Endothelial cell of umbilical vein (primary cell): ENCODE measurements at regions not wholly inside any gene's neighbourhood (a gene's known extent, or its start where the extent isn't known, plus 50 kb on each side); places are given as distances from the start of the nearest gene placed in this dataset.
A peak's percentile ranks its signal among the peaks of the same experiment; 100 is the strongest.

Experiments
- BruUV-seq: library from RNA; stranded (reverse); fragments of 400-500 nt; replicated peaks from 2 replicates; lab custom pipeline; 2021; lab: Mats Ljungman, UMichigan
- CTCF ChIA-PET: fragments of 300-600, 350-600 bp; sonication (Branson Sonifier 250); formaldehyde crosslinking; loops from one replicate; lab custom pipeline; 2021; ENCODE audit warnings: antibody characterized with exemption, inconsistent platforms; lab: Charles Lee
- POLR2A ChIA-PET: fragments of 300-600, 350-600 bp; sonication (Branson Sonifier 250); formaldehyde crosslinking; loops from one replicate; lab custom pipeline; 2021; ENCODE audit warnings: antibody characterized with exemption, inconsistent platforms; lab: Charles Lee
- DNase-seq: peaks from one replicate; pipeline ENCODE4 v3.0.0-alpha.2; 2011; ENCODE audit warnings: low read depth, low spot score
- FAIRE-seq: peaks from 2 replicates; lab custom pipeline; 2011; peaks lifted over from hg19 to GRCh38; lab: Jason Lieb, UNC
- H2AFZ ChIP-seq: 2 replicates; pipeline ENCODE4 v1.6.0; 2012; ENCODE audit warnings: low read depth, low read length, control low read depth, inconsistent platforms
- H3K27ac ChIP-seq: 2 replicates; pipeline ENCODE4 v1.5.1; 2011; ENCODE audit warnings: low read depth, mild to moderate bottlenecking, control low read depth, low read length, moderate library complexity; ENCODE audit not compliant: insufficient read depth
- H3K27me3 ChIP-seq, 2 experiments: 2 replicates each; pipeline versions ENCODE4 v1.6.0 to v1.6.1; 2011; ENCODE audit warnings: low read length in 2 of 2, mixed read lengths in 1 of 2; ENCODE audit not compliant: control insufficient read depth in 2 of 2, insufficient read depth in 2 of 2
- H3K36me3 ChIP-seq, 2 experiments: 2 replicates in 1 of 2; 3 replicates in 1 of 2; pipeline ENCODE4 v1.5.1; 2011; ENCODE audit warnings: low read length in 2 of 2, mild to moderate bottlenecking in 1 of 2, moderate library complexity in 1 of 2; ENCODE audit not compliant: control insufficient read depth in 2 of 2, insufficient read depth in 2 of 2; ENCODE audit errors: extremely low read depth in 1 of 2
- H3K4me1 ChIP-seq: 3 replicates; pipeline ENCODE4 v1.5.1; 2011; ENCODE audit warnings: mild to moderate bottlenecking, low read length; ENCODE audit not compliant: control insufficient read depth, insufficient read depth; ENCODE audit errors: extremely low read depth
- H3K4me2 ChIP-seq: 2 replicates; pipeline ENCODE4 v1.6.1; 2011; ENCODE audit warnings: low read length, control low read depth, mixed read lengths; ENCODE audit not compliant: insufficient read depth
- H3K4me3 ChIP-seq, 3 experiments: fragments of 200-600 bp in 1 of 3; sonication (generic), shearing (Covaris generic) in 1 of 3; replicated peaks in 1 of 3; 2 replicates each; pipeline ENCODE4 v1.5.1; 2011 to 2016; ENCODE audit warnings: control low read depth in 3 of 3, low read length in 3 of 3, mild to moderate bottlenecking in 2 of 3, inconsistent platforms in 1 of 3, low read depth in 1 of 3, moderate library complexity in 1 of 3; ENCODE audit not compliant: insufficient read depth in 1 of 3
- H3K79me2 ChIP-seq: 2 replicates; pipeline ENCODE4 v1.6.0; 2012; ENCODE audit warnings: low read length, inconsistent platforms; ENCODE audit not compliant: control insufficient read depth, insufficient read depth
- H3K9ac ChIP-seq: replicated peaks from 2 replicates; pipeline ENCODE3; 2011; ENCODE audit warnings: low read length, control low read depth; ENCODE audit not compliant: insufficient read depth; ENCODE audit errors: extremely low read depth
- H3K9me1 ChIP-seq: replicated peaks from 3 replicates; pipeline ENCODE4 v1.6.0; 2011; ENCODE audit warnings: mild to moderate bottlenecking, low read length; ENCODE audit not compliant: control insufficient read depth, insufficient read depth; ENCODE audit errors: extremely low read depth
- H3K9me3 ChIP-seq: replicated peaks from 2 replicates; pipeline ENCODE4 v1.5.1; 2012; ENCODE audit warnings: low read length, inconsistent platforms; ENCODE audit not compliant: control insufficient read depth, insufficient read depth
- H4K20me1 ChIP-seq: replicated peaks from 2 replicates; pipeline ENCODE3; 2011; ENCODE audit warnings: mild to moderate bottlenecking, low read length; ENCODE audit not compliant: control insufficient read depth, insufficient read depth; ENCODE audit errors: extremely low read depth
- FOS ChIP-seq: IDR thresholded peaks from 2 replicates; pipeline ENCODE4 v1.6.1; 2011; ENCODE audit warnings: mild to moderate bottlenecking, low read length, moderate library complexity, borderline replicate concordance; ENCODE audit not compliant: insufficient read depth
- dilution Hi-C: fragments of 300-500 bp; cut with MboI; formaldehyde crosslinking; loops from one replicate; pipeline ENCODE4 v1.15.0; 2019; ENCODE audit warnings: low sequenced_read_pairs; ENCODE audit not compliant: extremely low pct_ligation_motif_present
- intact Hi-C: fragments of 100-400 bp; cut with micrococcal nuclease; formaldehyde crosslinking; loops from one replicate; pipeline ENCODE4 v1.10.0; 2022
- TF ChIP-seq, protein P1 (sequence below), 2 donors: IDR thresholded peaks; 1 replicate in 1 of 2; 2 replicates in 1 of 2; pipeline ENCODE4 v1.5.1; 2011; ENCODE audit warnings: low read length in 2 of 2, mild to moderate bottlenecking in 2 of 2, moderate library complexity in 2 of 2, control low read depth in 1 of 2, inconsistent platforms in 1 of 2, low read depth in 1 of 2; ENCODE audit not compliant: insufficient read depth in 1 of 2; ENCODE audit errors: extremely low read depth in 1 of 2
- TF ChIP-seq, protein P2 (sequence below): IDR thresholded peaks from 2 replicates; pipeline ENCODE4 v1.6.1; 2011; ENCODE audit not compliant: insufficient read depth, insufficient read length

DNA sequence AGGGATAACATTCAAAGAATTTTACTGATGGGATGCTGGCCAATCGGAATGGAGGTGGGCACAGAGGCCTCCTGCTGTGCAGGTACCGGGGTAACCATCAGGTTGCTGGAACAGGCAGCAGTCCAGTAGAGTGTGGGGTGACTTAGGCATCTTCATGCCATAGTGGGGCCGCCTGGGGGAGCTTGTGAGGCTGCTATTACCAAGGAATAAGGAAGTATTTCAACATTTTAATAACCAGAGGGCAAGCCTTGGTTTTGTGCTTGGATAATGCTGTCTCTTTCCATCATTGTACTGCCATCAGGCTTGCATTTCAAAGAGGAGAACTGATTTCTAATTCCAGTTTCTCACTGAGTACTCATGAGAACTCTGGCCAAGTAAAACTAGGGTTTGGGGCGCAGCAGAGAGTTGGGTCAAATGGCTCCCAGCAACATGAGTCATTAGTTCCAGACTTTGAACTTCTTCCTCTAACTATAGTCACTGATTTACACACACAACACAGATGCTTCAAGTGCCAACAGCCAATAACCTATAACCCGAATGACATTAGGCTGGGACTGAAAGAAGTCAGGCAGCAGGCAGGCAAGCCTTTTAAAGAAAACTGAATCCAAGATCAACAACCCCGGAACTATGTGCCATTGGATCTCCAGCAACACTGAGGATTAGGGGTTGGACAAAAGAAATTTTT lies 56.1 kb upstream of the FHL2 start:
- Histone ChIP-seq H3K36me3 (no peaks in the 10 kb centered on the region), H3K4me1 (peaks cover 9% of the 10 kb centered on the region), H4K20me1 (no peaks in the 10 kb centered on the region), H3K9me3 (no peaks in the 10 kb centered on the region), H2AFZ (peak overlapping the region; percentile 13), H3K9me1 (no peaks in the 10 kb centered on the region), H3K4me2 (no peak overlapping the region), H3K27ac (peak overlapping the region; percentile 22), H3K4me3 (no peak overlapping the region), H3K27me3 (no peaks in the 10 kb centered on the region), H3K9ac (no peak overlapping the region), H3K79me2 (no peaks in the 10 kb centered on the region)
- POLR2A ChIA-PET, result interaction anchor here (0.6 kb wide), 1 partner anchor 58 kb away, joined by 5 read pairs; no protein-coding TSS in a partner anchor
- peak; percentile 40 for TF ChIP-seq FOS
- TF ChIP-seq, protein P1, sequence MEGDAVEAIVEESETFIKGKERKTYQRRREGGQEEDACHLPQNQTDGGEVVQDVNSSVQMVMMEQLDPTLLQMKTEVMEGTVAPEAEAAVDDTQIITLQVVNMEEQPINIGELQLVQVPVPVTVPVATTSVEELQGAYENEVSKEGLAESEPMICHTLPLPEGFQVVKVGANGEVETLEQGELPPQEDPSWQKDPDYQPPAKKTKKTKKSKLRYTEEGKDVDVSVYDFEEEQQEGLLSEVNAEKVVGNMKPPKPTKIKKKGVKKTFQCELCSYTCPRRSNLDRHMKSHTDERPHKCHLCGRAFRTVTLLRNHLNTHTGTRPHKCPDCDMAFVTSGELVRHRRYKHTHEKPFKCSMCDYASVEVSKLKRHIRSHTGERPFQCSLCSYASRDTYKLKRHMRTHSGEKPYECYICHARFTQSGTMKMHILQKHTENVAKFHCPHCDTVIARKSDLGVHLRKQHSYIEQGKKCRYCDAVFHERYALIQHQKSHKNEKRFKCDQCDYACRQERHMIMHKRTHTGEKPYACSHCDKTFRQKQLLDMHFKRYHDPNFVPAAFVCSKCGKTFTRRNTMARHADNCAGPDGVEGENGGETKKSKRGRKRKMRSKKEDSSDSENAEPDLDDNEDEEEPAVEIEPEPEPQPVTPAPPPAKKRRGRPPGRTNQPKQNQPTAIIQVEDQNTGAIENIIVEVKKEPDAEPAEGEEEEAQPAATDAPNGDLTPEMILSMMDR (IDR thresholded peaks at IDR 0.05; ENCODE audit: extremely low read depth in 1 of 2, insufficient read depth in 1 of 2, low read depth in 1 of 2, low read length in 2 of 2), result peak; percentile 11 to 46
- TF ChIP-seq, protein P2, sequence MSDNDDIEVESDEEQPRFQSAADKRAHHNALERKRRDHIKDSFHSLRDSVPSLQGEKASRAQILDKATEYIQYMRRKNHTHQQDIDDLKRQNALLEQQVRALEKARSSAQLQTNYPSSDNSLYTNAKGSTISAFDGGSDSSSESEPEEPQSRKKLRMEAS, result no peak
- dilution Hi-C loops (no loop called here), intact Hi-C loops (loop anchor here (1.0 to 2.0 kb wide), 3 partner anchors 45 to 62 kb away; no protein-coding TSS in a partner anchor)
- FAIRE-seq (peak; percentile 52), DNase-seq (peak; percentile 72)
- TSS peak; percentile 88 for BruUV-seq
- CTCF ChIA-PET, result interaction anchor here (0.8 to 2.0 kb wide), 6 partner anchors 19 to 66 kb away, joined by 3 to 9 read pairs (median 5); no protein-coding TSS in a partner anchor
